OCI-LY3 (cell line): ENCODE measurements at regions not wholly inside any gene's neighbourhood (a gene's known extent, or its start where the extent isn't known, plus 50 kb on each side); places are given as distances from the start of the nearest gene placed in this dataset.

Experiments
- H2AFZ ChIP-seq: fragments of 200-600, 300-600 bp; shearing (Covaris generic); 2 replicates; pipeline ENCODE4 v1.6.0; 2014; ENCODE audit warnings: antibody characterized with exemption, low read depth, low read length
- H3K27ac ChIP-seq: fragments of 200-600, 300-600 bp; sonication (generic); 2 replicates; pipeline ENCODE4 v1.5.1; 2014; ENCODE audit warnings: mild to moderate bottlenecking, low read length, moderate library complexity, mixed read lengths
- H3K27me3 ChIP-seq: fragments of 200-600, 300-600 bp; sonication (generic); 2 replicates; pipeline ENCODE4 v1.6.1; 2014; ENCODE audit warnings: low read depth, low read length, mixed read lengths
- H3K36me3 ChIP-seq: fragments of 200-600, 300-600 bp; sonication (generic); replicated peaks from 2 replicates; pipeline ENCODE3; 2014; ENCODE audit warnings: low read depth, low read length, mixed read lengths
- H3K4me1 ChIP-seq: fragments of 300-600, 200-600 bp; sonication (generic); 2 replicates; pipeline ENCODE4 v1.6.1; 2014; ENCODE audit warnings: low read length, mixed read lengths
- H3K4me2 ChIP-seq: fragments of 200-600, 300-600 bp; sonication (generic); 2 replicates; pipeline ENCODE4 v1.6.1; 2014; ENCODE audit warnings: low read length, mixed read lengths
- H3K4me3 ChIP-seq: fragments of 300-600, 200-600 bp; sonication (generic); 2 replicates; pipeline ENCODE4 v1.5.1; 2014; ENCODE audit warnings: antibody characterized with exemption, mild to moderate bottlenecking, low read length, moderate library complexity
- H3K79me2 ChIP-seq: fragments of 300-600, 200-600 bp; shearing (Covaris generic); 2 replicates; pipeline ENCODE4 v1.6.1; 2014; ENCODE audit warnings: mild to moderate bottlenecking, low read length, mixed read lengths
- H3K9ac ChIP-seq: fragments of 300-600, 200-600 bp; shearing (Covaris generic); 2 replicates; pipeline ENCODE4 v1.6.0; 2014; ENCODE audit warnings: mild to moderate bottlenecking, low read length, moderate library complexity
- H3K9me3 ChIP-seq: fragments of 200-600, 300-600 bp; shearing (Covaris generic); 2 replicates; pipeline ENCODE4 v1.6.1; 2014; ENCODE audit warnings: low read length, mixed read lengths; ENCODE audit not compliant: insufficient read depth
- H4K20me1 ChIP-seq: fragments of 200-600, 300-600 bp; sonication (generic); 2 replicates; pipeline ENCODE4 v1.6.1; 2016; ENCODE audit warnings: low read length, mixed read lengths; ENCODE audit not compliant: insufficient read depth
- CTCF ChIP-seq: fragments of 200-600, 300-600 bp; sonication (generic); IDR thresholded peaks from 2 replicates; pipeline ENCODE4 v1.5.1; 2014; ENCODE audit warnings: antibody characterized with exemption, low read length, low read depth
- EZH2phosphoT487 ChIP-seq: fragments of 200-600 bp; shearing (Covaris generic); IDR thresholded peaks from 2 replicates; pipeline ENCODE4 v1.6.1; 2018; ENCODE audit warnings: antibody characterized with exemption, mixed run types, low read depth

- H3K27ac ChIP-seq = no peak overlapping the region
- H3K9ac ChIP-seq = no peak overlapping the region
- no peaks in the 10 kb centered on the region for H3K79me2 ChIP-seq
- H3K4me2 ChIP-seq = no peak overlapping the region
- TF ChIP-seq CTCF (no peak), EZH2phosphoT487 (no peak)
- no peak overlapping the region for H3K4me3 ChIP-seq
- no peaks in the 10 kb centered on the region for H3K9me3 ChIP-seq
- no peaks in the 10 kb centered on the region for H3K27me3 ChIP-seq
- H2AFZ ChIP-seq = no peak overlapping the region
- peaks cover 3% of the 10 kb centered on the region; the same call in 1 of the 2 replicates for H3K4me1 ChIP-seq
- H4K20me1 ChIP-seq = no peaks in the 10 kb centered on the region
- H3K36me3 ChIP-seq = no peaks in the 10 kb centered on the region
Observed at GRCh38 chr6:14721103-14721758, 524.6 kb upstream of the JARID2 start.

- Histone ChIP-seq H2AFZ (no peak overlapping the region), H3K9ac (no peak overlapping the region), H3K79me2 (no peaks in the 10 kb centered on the region), H3K27me3 (no peaks in the 10 kb centered on the region), H3K36me3 (no peaks in the 10 kb centered on the region), H3K27ac (no peak overlapping the region), H3K4me1 (peaks cover 3% of the 10 kb centered on the region; the same call in 1 of the 2 replicates), H3K9me3 (no peaks in the 10 kb centered on the region), H4K20me1 (no peaks in the 10 kb centered on the region), H3K4me3 (no peak overlapping the region), H3K4me2 (no peak overlapping the region)
- TF ChIP-seq CTCF = no peak
- no peak for TF ChIP-seq EZH2phosphoT487
Observed at GRCh38 chr6:14722001-14722562, 523.8 kb upstream of the JARID2 start.

- H4K20me1 ChIP-seq = no peaks in the 10 kb centered on the region
- no peaks in the 10 kb centered on the region for H3K27me3 ChIP-seq
- no peaks in the 10 kb centered on the region for H3K36me3 ChIP-seq
- no peaks in the 10 kb centered on the region for H3K79me2 ChIP-seq
- TF ChIP-seq EZH2phosphoT487 (no peak), CTCF (no peak)
- H3K4me3 ChIP-seq = no peak overlapping the region
- no peak overlapping the region for H3K27ac ChIP-seq
- no peak overlapping the region for H3K4me2 ChIP-seq
- H3K9ac ChIP-seq = no peak overlapping the region
- H3K9me3 ChIP-seq = no peaks in the 10 kb centered on the region
- peaks cover 3% of the 10 kb centered on the region; the same call in 1 of the 2 replicates for H3K4me1 ChIP-seq
- H2AFZ ChIP-seq = no peak overlapping the region
Observed at GRCh38 chr6:14722704-14723103, 523.2 kb upstream of the JARID2 start.

GRCh38 chr6:14723535-14724086 is 522.3 kb upstream of the JARID2 start:
- Histone ChIP-seq H3K27ac (no peak overlapping the region), H3K4me3 (no peak overlapping the region), H3K36me3 (no peaks in the 10 kb centered on the region), H3K4me2 (no peak overlapping the region), H3K4me1 (peaks cover 3% of the 10 kb centered on the region; the same call in 1 of the 2 replicates), H3K79me2 (no peaks in the 10 kb centered on the region), H3K9ac (no peak overlapping the region), H3K27me3 (no peaks in the 10 kb centered on the region), H4K20me1 (no peaks in the 10 kb centered on the region), H2AFZ (no peak overlapping the region), H3K9me3 (no peaks in the 10 kb centered on the region)
- no peak for TF ChIP-seq EZH2phosphoT487
- no peak for TF ChIP-seq CTCF
